HEK293 (cell line): ENCODE measurements at regions not wholly inside any gene's neighbourhood (a gene's known extent, or its start where the extent isn't known, plus 50 kb on each side); places are given as distances from the start of the nearest gene placed in this dataset.

Experiments
- CTCF ChIA-PET: fragments of 350-600 bp; formaldehyde crosslinking; extraction: SDS; loops from one replicate; lab custom pipeline; 2021; ENCODE audit warnings: antibody characterized with exemption; lab: Yijun Ruan, JAX
- POLR2A ChIA-PET: fragments of 300-600 bp; formaldehyde crosslinking; extraction: SDS; loops from one replicate; lab custom pipeline; 2020; ENCODE audit warnings: antibody characterized with exemption, inconsistent platforms; lab: Yijun Ruan, JAX
- H3K27ac ChIP-seq: fragments of 200-500 bp; sonication (Bioruptor generic); 2 replicates; pipeline ENCODE4 v1.5.1; 2014; ENCODE audit warnings: low read depth, low read length, control low read depth, inconsistent platforms; ENCODE audit errors: extremely low read depth
- H3K36me3 ChIP-seq, 2 experiments: fragments of 200-500 bp in 1 of 2; sonication (Bioruptor generic) in 1 of 2; 1 replicate in 1 of 2; 2 replicates in 1 of 2; pipeline ENCODE4 v1.5.1; 2014 to 2017; ENCODE audit warnings: inconsistent platforms in 2 of 2, low read length in 2 of 2; ENCODE audit not compliant: control insufficient read depth in 2 of 2, insufficient read depth in 1 of 2
- H3K4me1 ChIP-seq: fragments of 200-500 bp; sonication (Bioruptor generic); 2 replicates; pipeline ENCODE4 v1.5.1; 2014; ENCODE audit warnings: mild to moderate bottlenecking, low read length, inconsistent platforms; ENCODE audit not compliant: control insufficient read depth, insufficient read depth
- H3K4me3 ChIP-seq: 2 replicates; pipeline ENCODE4 v1.5.1; 2011; ENCODE audit warnings: low read depth, mild to moderate bottlenecking, control low read depth, low read length, moderate library complexity
- H3K9me3 ChIP-seq: fragments of 200-500 bp; sonication (Bioruptor generic); 2 replicates; pipeline ENCODE4 v1.5.1; 2014; ENCODE audit warnings: low read depth, low read length, inconsistent platforms; ENCODE audit not compliant: control insufficient read depth, insufficient read depth
- EGR2 ChIP-seq: fragments of 450-650 bp; formaldehyde crosslinking; IDR thresholded peaks from 2 replicates; pipeline ENCODE4 v1.5.1; 2016; ENCODE audit warnings: low read depth, missing biosample characterization, missing genetic modification characterization
- GLI2 ChIP-seq: fragments of 450-650 bp; formaldehyde crosslinking; IDR thresholded peaks from 2 replicates; pipeline ENCODE4; 2017; ENCODE audit warnings: missing biosample characterization, missing genetic modification characterization, low read depth, borderline replicate concordance
- MYNN ChIP-seq: fragments of 450-650 bp; formaldehyde crosslinking; IDR thresholded peaks from 2 replicates; pipeline ENCODE4 v1.5.1; 2016; ENCODE audit warnings: missing biosample characterization, missing genetic modification characterization, borderline replicate concordance
- RBAK ChIP-seq: fragments of 450-650 bp; formaldehyde crosslinking; IDR thresholded peaks from 2 replicates; pipeline ENCODE4 v1.5.1; 2016; ENCODE audit warnings: missing biosample characterization, missing genetic modification characterization
- REPIN1 ChIP-seq: fragments of 450-650 bp; formaldehyde crosslinking; IDR thresholded peaks from 2 replicates; pipeline ENCODE4 v1.5.1; 2017; ENCODE audit warnings: missing biosample characterization, missing genetic modification characterization, low read depth
- TRIM28 ChIP-seq: IDR thresholded peaks from 2 replicates; pipeline ENCODE4 v1.6.1; 2011; ENCODE audit warnings: low read length, control low read depth, borderline replicate concordance
- WT1 ChIP-seq: fragments of 450-650 bp; formaldehyde crosslinking; IDR thresholded peaks from 2 replicates; pipeline ENCODE4 v1.5.1; 2016; ENCODE audit warnings: missing biosample characterization, missing genetic modification characterization
- ZNF112 ChIP-seq: fragments of 450-650 bp; formaldehyde crosslinking; IDR thresholded peaks from 2 replicates; pipeline ENCODE4 v1.5.0; 2017; ENCODE audit warnings: missing biosample characterization, missing genetic modification characterization
- ZNF140 ChIP-seq: fragments of 450-650 bp; formaldehyde crosslinking; IDR thresholded peaks from 2 replicates; pipeline ENCODE4 v1.5.1; 2016; ENCODE audit warnings: missing biosample characterization, missing genetic modification characterization
- ZNF146 ChIP-seq: fragments of 450-650 bp; formaldehyde crosslinking; IDR thresholded peaks from 2 replicates; pipeline ENCODE4 v1.5.1; 2016; ENCODE audit warnings: missing biosample characterization, missing genetic modification characterization
- ZNF157 ChIP-seq: fragments of 450-650 bp; formaldehyde crosslinking; IDR thresholded peaks from 2 replicates; pipeline ENCODE4 v1.5.1; 2016; ENCODE audit warnings: missing biosample characterization, missing genetic modification characterization
- ZNF19 ChIP-seq: fragments of 450-650 bp; formaldehyde crosslinking; IDR thresholded peaks from 2 replicates; pipeline ENCODE4; 2016; ENCODE audit warnings: missing biosample characterization, missing genetic modification characterization, low read depth
- ZNF24 ChIP-seq: fragments of 450-650 bp; formaldehyde crosslinking; IDR thresholded peaks from 2 replicates; pipeline ENCODE4 v1.5.1; 2016; ENCODE audit warnings: missing biosample characterization, missing genetic modification characterization
- ZNF394 ChIP-seq: fragments of 450-650 bp; formaldehyde crosslinking; IDR thresholded peaks from 2 replicates; pipeline ENCODE4 v1.5.1; 2016; ENCODE audit warnings: missing biosample characterization, missing genetic modification characterization, mild to moderate bottlenecking, moderate library complexity, borderline replicate concordance
- ZNF600 ChIP-seq: fragments of 450-650 bp; formaldehyde crosslinking; IDR thresholded peaks from 2 replicates; pipeline ENCODE4 v1.5.1; 2016; ENCODE audit warnings: missing biosample characterization, missing genetic modification characterization
- ZNF670 ChIP-seq: fragments of 450-650 bp; formaldehyde crosslinking; IDR thresholded peaks from 2 replicates; pipeline ENCODE4 v1.5.1; 2016; ENCODE audit warnings: missing biosample characterization, missing genetic modification characterization, low read depth
- TF ChIP-seq, protein P1 (sequence below): fragments of 450-650 bp; formaldehyde crosslinking; IDR thresholded peaks from 2 replicates; pipeline ENCODE4 v1.5.1; 2016; ENCODE audit warnings: missing biosample characterization, missing genetic modification characterization
- TF ChIP-seq, protein P2 (sequence below): fragments of 450-650 bp; formaldehyde crosslinking; IDR thresholded peaks from 2 replicates; pipeline ENCODE4 v1.5.1; 2016; ENCODE audit warnings: missing biosample characterization, missing genetic modification characterization
- TF ChIP-seq, protein P3 (sequence below): fragments of 450-650 bp; formaldehyde crosslinking; IDR thresholded peaks from 2 replicates; pipeline ENCODE4 v1.5.1; 2016; ENCODE audit warnings: missing biosample characterization, missing genetic modification characterization

DNA sequence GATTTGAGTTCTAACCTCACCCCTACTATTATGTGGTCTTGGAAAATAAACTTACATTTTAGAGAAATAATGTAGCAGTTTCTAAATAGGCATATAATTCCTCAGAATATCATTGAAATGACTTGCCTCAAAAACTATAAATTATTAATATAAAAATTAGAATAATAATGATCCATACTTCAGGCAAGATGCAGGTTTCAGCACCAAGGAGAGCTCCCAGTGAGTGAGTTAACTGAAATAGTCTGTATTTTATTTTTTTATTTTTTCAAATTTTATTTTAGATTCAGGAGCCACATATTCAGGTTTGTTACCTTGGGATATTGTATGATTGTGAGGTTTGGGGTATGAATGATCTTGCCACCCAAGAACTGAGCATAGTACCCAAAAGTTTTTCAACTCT, 472.2 kb upstream of the DCC start:
- POLR2A ChIA-PET = no interaction called here

DNA sequence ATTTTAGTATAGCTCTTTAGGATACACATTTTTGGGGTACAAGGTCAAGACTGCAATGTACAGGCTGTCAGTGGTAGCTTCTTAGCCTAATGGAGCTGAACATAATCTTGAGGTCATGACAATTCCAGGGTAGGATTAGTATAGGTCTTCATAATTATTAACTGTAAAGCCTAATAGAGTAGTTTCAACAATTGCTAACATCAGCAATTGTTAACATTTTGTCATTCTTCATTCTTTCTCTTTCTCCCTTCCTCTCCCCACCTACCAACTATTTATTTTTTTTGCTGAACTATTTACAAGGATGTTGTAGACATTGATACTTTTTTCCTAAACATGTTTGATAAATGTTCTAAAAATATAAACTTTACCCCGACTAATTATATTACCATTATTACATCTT, 461.3 kb upstream of the DCC start:
- CTCF ChIA-PET = no interaction called here
- Histone ChIP-seq H3K27ac (no peak overlapping the region), H3K9me3 (no peaks in the 10 kb centered on the region), H3K36me3 (no peaks in the 10 kb centered on the region), H3K4me1 (no peaks in the 10 kb centered on the region), H3K4me3 (no peak overlapping the region)
- TF ChIP-seq, protein P1, sequence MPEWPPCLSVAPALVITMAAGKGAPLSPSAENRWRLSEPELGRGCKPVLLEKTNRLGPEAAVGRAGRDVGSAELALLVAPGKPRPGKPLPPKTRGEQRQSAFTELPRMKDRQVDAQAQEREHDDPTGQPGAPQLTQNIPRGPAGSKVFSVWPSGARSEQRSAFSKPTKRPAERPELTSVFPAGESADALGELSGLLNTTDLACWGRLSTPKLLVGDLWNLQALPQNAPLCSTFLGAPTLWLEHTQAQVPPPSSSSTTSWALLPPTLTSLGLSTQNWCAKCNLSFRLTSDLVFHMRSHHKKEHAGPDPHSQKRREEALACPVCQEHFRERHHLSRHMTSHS (tag by site-specific recombination) = no peak
- no peak for TF ChIP-seq MYNN (tag by site-specific recombination)
- no peak for TF ChIP-seq EGR2 (tag by site-specific recombination)
- no peak for TF ChIP-seq ZNF19
- TF ChIP-seq RBAK (tag by site-specific recombination) = no peak
- TF ChIP-seq ZNF670 = no peak
- no peak for TF ChIP-seq ZNF157 (tag by site-specific recombination)
- TF ChIP-seq, protein P2, sequence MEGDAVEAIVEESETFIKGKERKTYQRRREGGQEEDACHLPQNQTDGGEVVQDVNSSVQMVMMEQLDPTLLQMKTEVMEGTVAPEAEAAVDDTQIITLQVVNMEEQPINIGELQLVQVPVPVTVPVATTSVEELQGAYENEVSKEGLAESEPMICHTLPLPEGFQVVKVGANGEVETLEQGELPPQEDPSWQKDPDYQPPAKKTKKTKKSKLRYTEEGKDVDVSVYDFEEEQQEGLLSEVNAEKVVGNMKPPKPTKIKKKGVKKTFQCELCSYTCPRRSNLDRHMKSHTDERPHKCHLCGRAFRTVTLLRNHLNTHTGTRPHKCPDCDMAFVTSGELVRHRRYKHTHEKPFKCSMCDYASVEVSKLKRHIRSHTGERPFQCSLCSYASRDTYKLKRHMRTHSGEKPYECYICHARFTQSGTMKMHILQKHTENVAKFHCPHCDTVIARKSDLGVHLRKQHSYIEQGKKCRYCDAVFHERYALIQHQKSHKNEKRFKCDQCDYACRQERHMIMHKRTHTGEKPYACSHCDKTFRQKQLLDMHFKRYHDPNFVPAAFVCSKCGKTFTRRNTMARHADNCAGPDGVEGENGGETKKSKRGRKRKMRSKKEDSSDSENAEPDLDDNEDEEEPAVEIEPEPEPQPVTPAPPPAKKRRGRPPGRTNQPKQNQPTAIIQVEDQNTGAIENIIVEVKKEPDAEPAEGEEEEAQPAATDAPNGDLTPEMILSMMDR = no peak
- no peak for TF ChIP-seq REPIN1 (tag by site-specific recombination)
- no peak for TF ChIP-seq ZNF24
- TF ChIP-seq ZNF394 = no peak
- TF ChIP-seq GLI2 (tag by site-specific recombination) = no peak
- no peak for TF ChIP-seq WT1 (tag by site-specific recombination)
- TF ChIP-seq ZNF600 (tag by site-specific recombination) = no peak
- no peak for TF ChIP-seq ZNF146 (tag by site-specific recombination)
- no peak for TF ChIP-seq ZNF112 (tag by site-specific recombination)
- TF ChIP-seq ZNF140 (tag by site-specific recombination) = no peak
- POLR2A ChIA-PET = no interaction called here

More for the DNA sequence above, 472.2 kb upstream of the DCC start:
- CTCF ChIA-PET = no interaction called here
- Histone ChIP-seq H3K4me3 (no peak overlapping the region), H3K9me3 (no peaks in the 10 kb centered on the region), H3K27ac (no peak overlapping the region), H3K4me1 (no peaks in the 10 kb centered on the region), H3K36me3 (no peaks in the 10 kb centered on the region)
- TF ChIP-seq TRIM28 = no peak
- TF ChIP-seq, protein P3, sequence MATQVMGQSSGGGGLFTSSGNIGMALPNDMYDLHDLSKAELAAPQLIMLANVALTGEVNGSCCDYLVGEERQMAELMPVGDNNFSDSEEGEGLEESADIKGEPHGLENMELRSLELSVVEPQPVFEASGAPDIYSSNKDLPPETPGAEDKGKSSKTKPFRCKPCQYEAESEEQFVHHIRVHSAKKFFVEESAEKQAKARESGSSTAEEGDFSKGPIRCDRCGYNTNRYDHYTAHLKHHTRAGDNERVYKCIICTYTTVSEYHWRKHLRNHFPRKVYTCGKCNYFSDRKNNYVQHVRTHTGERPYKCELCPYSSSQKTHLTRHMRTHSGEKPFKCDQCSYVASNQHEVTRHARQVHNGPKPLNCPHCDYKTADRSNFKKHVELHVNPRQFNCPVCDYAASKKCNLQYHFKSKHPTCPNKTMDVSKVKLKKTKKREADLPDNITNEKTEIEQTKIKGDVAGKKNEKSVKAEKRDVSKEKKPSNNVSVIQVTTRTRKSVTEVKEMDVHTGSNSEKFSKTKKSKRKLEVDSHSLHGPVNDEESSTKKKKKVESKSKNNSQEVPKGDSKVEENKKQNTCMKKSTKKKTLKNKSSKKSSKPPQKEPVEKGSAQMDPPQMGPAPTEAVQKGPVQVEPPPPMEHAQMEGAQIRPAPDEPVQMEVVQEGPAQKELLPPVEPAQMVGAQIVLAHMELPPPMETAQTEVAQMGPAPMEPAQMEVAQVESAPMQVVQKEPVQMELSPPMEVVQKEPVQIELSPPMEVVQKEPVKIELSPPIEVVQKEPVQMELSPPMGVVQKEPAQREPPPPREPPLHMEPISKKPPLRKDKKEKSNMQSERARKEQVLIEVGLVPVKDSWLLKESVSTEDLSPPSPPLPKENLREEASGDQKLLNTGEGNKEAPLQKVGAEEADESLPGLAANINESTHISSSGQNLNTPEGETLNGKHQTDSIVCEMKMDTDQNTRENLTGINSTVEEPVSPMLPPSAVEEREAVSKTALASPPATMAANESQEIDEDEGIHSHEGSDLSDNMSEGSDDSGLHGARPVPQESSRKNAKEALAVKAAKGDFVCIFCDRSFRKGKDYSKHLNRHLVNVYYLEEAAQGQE (tag by site-specific recombination) = peak; percentile 61
